SK-N-SH (cell line): ENCODE measurements at regions not wholly inside any gene's neighbourhood (a gene's known extent, or its start where the extent isn't known, plus 50 kb on each side); places are given as distances from the start of the nearest gene placed in this dataset.

Source experiments
- CHD2 ChIP-seq: fragments of 150-350 bp; IDR thresholded peaks from 2 replicates; pipeline ENCODE4 v1.6.1; 2018; ENCODE audit warnings: low read length; ENCODE audit not compliant: partially characterized antibody
- FOSL2 ChIP-seq: IDR thresholded peaks from 2 replicates; pipeline ENCODE4 v1.4.0; 2012; ENCODE audit warnings: low read depth, mild to moderate bottlenecking, moderate library complexity, borderline replicate concordance
- GATA2 ChIP-seq: sonication (generic); formaldehyde crosslinking; IDR thresholded peaks from 2 replicates; pipeline ENCODE4 v1.5.0; 2020; ENCODE audit warnings: mild to moderate bottlenecking, missing genetic modification reagents
- NFIC ChIP-seq: IDR thresholded peaks from 2 replicates; pipeline ENCODE4 v1.4.0; 2012; ENCODE audit warnings: borderline replicate concordance
- NRF1 ChIP-seq: IDR thresholded peaks from 2 replicates; pipeline ENCODE4 v1.6.1; 2012; ENCODE audit warnings: low read depth, mild to moderate bottlenecking, low read length
- POLR2AphosphoS5 ChIP-seq: IDR thresholded peaks from 2 replicates; pipeline ENCODE4 v1.6.1; 2012; ENCODE audit warnings: low read depth, low read length
- TAF1 ChIP-seq: IDR thresholded peaks from 2 replicates; pipeline ENCODE4 v1.6.1; 2012; ENCODE audit warnings: low read depth, mild to moderate bottlenecking, low read length, moderate library complexity, borderline replicate concordance
- TCF12 ChIP-seq: IDR thresholded peaks from 2 replicates; pipeline ENCODE4 v1.4.0; 2012
- TF ChIP-seq, protein P1 (sequence below): fragments of 200-600 bp; sonication (generic); IDR thresholded peaks from 2 replicates; pipeline ENCODE4 v1.6.1; 2017; ENCODE audit warnings: antibody characterized with exemption, mild to moderate bottlenecking, moderate library complexity
- TF ChIP-seq, protein P2 (sequence below): IDR thresholded peaks from 2 replicates; pipeline ENCODE4 v1.4.0; 2012; ENCODE audit warnings: low read depth, borderline replicate concordance
- TF ChIP-seq, protein P3 (sequence below): IDR thresholded peaks from 2 replicates; pipeline ENCODE4 v1.4.0; 2012; ENCODE audit warnings: low read depth
- TF ChIP-seq, protein P4 (sequence below): fragments of 150-350 bp; IDR thresholded peaks from 2 replicates; pipeline ENCODE4 v1.6.1; 2017; ENCODE audit warnings: antibody characterized with exemption, low read length, low read depth, borderline replicate concordance
- TF ChIP-seq, protein P5 (sequence below): IDR thresholded peaks from 2 replicates; pipeline ENCODE4 v1.6.1; 2012; ENCODE audit warnings: mild to moderate bottlenecking, low read depth, low read length, moderate library complexity

DNA sequence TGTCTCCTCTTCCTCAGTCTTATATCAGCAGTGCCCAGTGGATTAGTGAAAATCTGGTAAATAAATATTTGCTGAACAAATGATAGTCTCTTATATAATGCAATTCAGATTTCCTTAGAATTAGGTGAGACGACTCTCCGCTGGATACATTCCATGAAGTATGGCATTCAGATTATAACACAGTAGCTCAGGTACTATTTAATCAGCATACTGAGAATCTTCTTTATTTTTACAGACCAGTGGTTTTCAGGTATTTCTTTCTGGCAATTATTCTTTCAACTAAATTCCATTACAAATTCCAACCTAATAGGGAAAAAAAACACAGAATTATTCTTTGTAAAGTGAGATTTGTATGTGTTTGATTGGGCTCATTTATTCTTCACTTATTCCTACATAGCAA, 435.5 kb downstream of the TAF11L14 start:
- TF ChIP-seq, protein P1, sequence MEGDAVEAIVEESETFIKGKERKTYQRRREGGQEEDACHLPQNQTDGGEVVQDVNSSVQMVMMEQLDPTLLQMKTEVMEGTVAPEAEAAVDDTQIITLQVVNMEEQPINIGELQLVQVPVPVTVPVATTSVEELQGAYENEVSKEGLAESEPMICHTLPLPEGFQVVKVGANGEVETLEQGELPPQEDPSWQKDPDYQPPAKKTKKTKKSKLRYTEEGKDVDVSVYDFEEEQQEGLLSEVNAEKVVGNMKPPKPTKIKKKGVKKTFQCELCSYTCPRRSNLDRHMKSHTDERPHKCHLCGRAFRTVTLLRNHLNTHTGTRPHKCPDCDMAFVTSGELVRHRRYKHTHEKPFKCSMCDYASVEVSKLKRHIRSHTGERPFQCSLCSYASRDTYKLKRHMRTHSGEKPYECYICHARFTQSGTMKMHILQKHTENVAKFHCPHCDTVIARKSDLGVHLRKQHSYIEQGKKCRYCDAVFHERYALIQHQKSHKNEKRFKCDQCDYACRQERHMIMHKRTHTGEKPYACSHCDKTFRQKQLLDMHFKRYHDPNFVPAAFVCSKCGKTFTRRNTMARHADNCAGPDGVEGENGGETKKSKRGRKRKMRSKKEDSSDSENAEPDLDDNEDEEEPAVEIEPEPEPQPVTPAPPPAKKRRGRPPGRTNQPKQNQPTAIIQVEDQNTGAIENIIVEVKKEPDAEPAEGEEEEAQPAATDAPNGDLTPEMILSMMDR = no peak
- TF ChIP-seq, protein P2, sequence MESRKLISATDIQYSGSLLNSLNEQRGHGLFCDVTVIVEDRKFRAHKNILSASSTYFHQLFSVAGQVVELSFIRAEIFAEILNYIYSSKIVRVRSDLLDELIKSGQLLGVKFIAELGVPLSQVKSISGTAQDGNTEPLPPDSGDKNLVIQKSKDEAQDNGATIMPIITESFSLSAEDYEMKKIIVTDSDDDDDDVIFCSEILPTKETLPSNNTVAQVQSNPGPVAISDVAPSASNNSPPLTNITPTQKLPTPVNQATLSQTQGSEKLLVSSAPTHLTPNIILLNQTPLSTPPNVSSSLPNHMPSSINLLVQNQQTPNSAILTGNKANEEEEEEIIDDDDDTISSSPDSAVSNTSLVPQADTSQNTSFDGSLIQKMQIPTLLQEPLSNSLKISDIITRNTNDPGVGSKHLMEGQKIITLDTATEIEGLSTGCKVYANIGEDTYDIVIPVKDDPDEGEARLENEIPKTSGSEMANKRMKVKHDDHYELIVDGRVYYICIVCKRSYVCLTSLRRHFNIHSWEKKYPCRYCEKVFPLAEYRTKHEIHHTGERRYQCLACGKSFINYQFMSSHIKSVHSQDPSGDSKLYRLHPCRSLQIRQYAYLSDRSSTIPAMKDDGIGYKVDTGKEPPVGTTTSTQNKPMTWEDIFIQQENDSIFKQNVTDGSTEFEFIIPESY = no peak
- TF ChIP-seq, protein P3, sequence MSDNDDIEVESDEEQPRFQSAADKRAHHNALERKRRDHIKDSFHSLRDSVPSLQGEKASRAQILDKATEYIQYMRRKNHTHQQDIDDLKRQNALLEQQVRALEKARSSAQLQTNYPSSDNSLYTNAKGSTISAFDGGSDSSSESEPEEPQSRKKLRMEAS = no peak
- no peak for TF ChIP-seq TAF1
- no peak for TF ChIP-seq GATA2 (CRISPR knock-in tag)
- TF ChIP-seq FOSL2 = no peak
- TF ChIP-seq, protein P4, sequence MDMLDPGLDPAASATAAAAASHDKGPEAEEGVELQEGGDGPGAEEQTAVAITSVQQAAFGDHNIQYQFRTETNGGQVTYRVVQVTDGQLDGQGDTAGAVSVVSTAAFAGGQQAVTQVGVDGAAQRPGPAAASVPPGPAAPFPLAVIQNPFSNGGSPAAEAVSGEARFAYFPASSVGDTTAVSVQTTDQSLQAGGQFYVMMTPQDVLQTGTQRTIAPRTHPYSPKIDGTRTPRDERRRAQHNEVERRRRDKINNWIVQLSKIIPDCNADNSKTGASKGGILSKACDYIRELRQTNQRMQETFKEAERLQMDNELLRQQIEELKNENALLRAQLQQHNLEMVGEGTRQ = no peak
- no peak for TF ChIP-seq POLR2AphosphoS5
- TF ChIP-seq NRF1 = no peak
- no peak for TF ChIP-seq CHD2
- no peak for TF ChIP-seq NFIC
- TF ChIP-seq TCF12 = no peak
- TF ChIP-seq, protein P5, sequence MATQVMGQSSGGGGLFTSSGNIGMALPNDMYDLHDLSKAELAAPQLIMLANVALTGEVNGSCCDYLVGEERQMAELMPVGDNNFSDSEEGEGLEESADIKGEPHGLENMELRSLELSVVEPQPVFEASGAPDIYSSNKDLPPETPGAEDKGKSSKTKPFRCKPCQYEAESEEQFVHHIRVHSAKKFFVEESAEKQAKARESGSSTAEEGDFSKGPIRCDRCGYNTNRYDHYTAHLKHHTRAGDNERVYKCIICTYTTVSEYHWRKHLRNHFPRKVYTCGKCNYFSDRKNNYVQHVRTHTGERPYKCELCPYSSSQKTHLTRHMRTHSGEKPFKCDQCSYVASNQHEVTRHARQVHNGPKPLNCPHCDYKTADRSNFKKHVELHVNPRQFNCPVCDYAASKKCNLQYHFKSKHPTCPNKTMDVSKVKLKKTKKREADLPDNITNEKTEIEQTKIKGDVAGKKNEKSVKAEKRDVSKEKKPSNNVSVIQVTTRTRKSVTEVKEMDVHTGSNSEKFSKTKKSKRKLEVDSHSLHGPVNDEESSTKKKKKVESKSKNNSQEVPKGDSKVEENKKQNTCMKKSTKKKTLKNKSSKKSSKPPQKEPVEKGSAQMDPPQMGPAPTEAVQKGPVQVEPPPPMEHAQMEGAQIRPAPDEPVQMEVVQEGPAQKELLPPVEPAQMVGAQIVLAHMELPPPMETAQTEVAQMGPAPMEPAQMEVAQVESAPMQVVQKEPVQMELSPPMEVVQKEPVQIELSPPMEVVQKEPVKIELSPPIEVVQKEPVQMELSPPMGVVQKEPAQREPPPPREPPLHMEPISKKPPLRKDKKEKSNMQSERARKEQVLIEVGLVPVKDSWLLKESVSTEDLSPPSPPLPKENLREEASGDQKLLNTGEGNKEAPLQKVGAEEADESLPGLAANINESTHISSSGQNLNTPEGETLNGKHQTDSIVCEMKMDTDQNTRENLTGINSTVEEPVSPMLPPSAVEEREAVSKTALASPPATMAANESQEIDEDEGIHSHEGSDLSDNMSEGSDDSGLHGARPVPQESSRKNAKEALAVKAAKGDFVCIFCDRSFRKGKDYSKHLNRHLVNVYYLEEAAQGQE = no peak
